ENCODE measurements at regions not wholly inside any gene's neighbourhood (a gene's known extent, or its start where the extent isn't known, plus 50 kb on each side); places are given as distances from the start of the nearest gene placed in this dataset.

DNA sequence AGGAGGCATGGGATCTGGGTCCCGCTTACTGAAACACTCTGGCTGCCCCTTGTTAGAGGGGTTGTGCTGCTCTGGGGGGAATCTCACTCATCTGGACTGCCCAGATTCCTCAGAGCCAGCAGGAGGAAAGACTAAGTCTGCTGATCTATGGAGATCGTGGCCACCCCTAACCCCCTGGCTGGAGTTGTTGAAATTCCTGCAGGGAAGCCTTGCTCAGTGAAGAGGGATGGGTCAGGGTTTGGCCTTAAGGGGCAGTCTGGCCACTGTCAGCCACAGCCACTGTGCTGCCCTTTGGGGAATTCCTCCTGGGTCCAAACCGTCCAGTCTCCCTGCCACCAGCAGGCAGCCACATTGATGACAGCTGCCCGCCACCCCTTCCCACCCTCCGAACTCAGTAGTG, 362.0 kb upstream of the AMOT start:
- TF ChIP-seq, protein P1, sequence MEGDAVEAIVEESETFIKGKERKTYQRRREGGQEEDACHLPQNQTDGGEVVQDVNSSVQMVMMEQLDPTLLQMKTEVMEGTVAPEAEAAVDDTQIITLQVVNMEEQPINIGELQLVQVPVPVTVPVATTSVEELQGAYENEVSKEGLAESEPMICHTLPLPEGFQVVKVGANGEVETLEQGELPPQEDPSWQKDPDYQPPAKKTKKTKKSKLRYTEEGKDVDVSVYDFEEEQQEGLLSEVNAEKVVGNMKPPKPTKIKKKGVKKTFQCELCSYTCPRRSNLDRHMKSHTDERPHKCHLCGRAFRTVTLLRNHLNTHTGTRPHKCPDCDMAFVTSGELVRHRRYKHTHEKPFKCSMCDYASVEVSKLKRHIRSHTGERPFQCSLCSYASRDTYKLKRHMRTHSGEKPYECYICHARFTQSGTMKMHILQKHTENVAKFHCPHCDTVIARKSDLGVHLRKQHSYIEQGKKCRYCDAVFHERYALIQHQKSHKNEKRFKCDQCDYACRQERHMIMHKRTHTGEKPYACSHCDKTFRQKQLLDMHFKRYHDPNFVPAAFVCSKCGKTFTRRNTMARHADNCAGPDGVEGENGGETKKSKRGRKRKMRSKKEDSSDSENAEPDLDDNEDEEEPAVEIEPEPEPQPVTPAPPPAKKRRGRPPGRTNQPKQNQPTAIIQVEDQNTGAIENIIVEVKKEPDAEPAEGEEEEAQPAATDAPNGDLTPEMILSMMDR (IDR thresholded peaks at IDR 0.05; ENCODE audit: low read length) = no peak
- no peak for TF ChIP-seq EZH2 (IDR thresholded peaks at IDR 0.05; ENCODE audit: borderline replicate concordance, low read length)

Measured in OCI-LY1 (cell line).